Tibial nerve (tissue), 4 donors: ENCODE measurements at regions not wholly inside any gene's neighbourhood (a gene's known extent, or its start where the extent isn't known, plus 50 kb on each side); places are given as distances from the start of the nearest gene placed in this dataset.

Source experiments
- DNase-seq, 2 donors: peaks; one replicate each; pipeline ENCODE4 v3.0.0-alpha.2; 2019; ENCODE audit warnings: low spot score in 2 of 2
- H3K27ac ChIP-seq, 4 donors: fragments of 200-600 bp; sonication (generic) in 3 of 4; one replicate each; pipeline ENCODE4 v1.5.1; 2017 to 2019; ENCODE audit warnings: mild to moderate bottlenecking in 1 of 4
- H3K27me3 ChIP-seq, 2 donors: fragments of 200-600 bp; sonication (generic) in 1 of 2; one replicate each; pipeline versions ENCODE4 v1.5.1 to v1.6.0; 2017 to 2019
- H3K36me3 ChIP-seq, 3 donors: fragments of 200-600 bp; sonication (generic); one replicate each; pipeline ENCODE4 v1.5.1; 2018 to 2019
- H3K4me1 ChIP-seq, 4 donors: fragments of 200-600 bp; sonication (generic) in 3 of 4; one replicate each; pipeline ENCODE4 v1.5.1; 2017 to 2019
- H3K4me3 ChIP-seq, 4 donors: fragments of 200-600 bp; sonication (generic) in 3 of 4; one replicate each; pipeline ENCODE4 v1.5.1; 2017 to 2019; ENCODE audit warnings: mild to moderate bottlenecking in 1 of 4, moderate library complexity in 1 of 4
- H3K9me3 ChIP-seq, 4 donors: fragments of 200-600 bp; sonication (generic) in 3 of 4; one replicate each; pipeline ENCODE4 v1.5.1; 2017 to 2019
- CTCF ChIP-seq, 5 experiments: fragments of 200-600 bp in 3 of 5; fragments of 450-650 bp in 2 of 5; sonication (generic) in 3 of 5; IDR thresholded peaks; one replicate each; pipeline ENCODE4 v1.5.1; 2016 to 2019; ENCODE audit warnings: antibody characterized with exemption in 5 of 5, mild to moderate bottlenecking in 3 of 5, moderate library complexity in 2 of 5
- EP300 ChIP-seq, 2 donors: sonication (generic); formaldehyde crosslinking; IDR thresholded peaks; one replicate each; pipeline ENCODE4 v1.6.1; 2017; ENCODE audit warnings: antibody characterized with exemption in 2 of 2, mild to moderate bottlenecking in 1 of 2
- POLR2A ChIP-seq, 2 donors: fragments of 450-650 bp; IDR thresholded peaks; one replicate each; pipeline ENCODE4 v1.6.1; 2017; ENCODE audit warnings: antibody characterized with exemption in 2 of 2, mild to moderate bottlenecking in 2 of 2, moderate library complexity in 2 of 2
- WGBS, 2 donors: methylation state at CpG; one replicate each; pipeline ENCODE4 v1.1.5; 2018; 5-methylcytosine and 5-hydroxymethylcytosine counted together

GRCh38 chr17:70577456-70577855 is 408.1 kb downstream of the KCNJ2 start:
- WGBS, 2 donors: 96% methylated on average over 20 of the region's 20 CpGs
- Histone ChIP-seq H3K4me1 (no peaks in the 10 kb centered on the region), H3K27me3 (no peaks in the 10 kb centered on the region), H3K4me3 (no peak overlapping the region), H3K27ac (no peak overlapping the region), H3K36me3 (no peaks in the 10 kb centered on the region), H3K9me3 (no peaks in the 10 kb centered on the region)
- TF ChIP-seq EP300 (IDR thresholded peaks at IDR 0.05): no peak
- no peak for TF ChIP-seq POLR2A (IDR thresholded peaks at IDR 0.05)
- no peak for TF ChIP-seq CTCF (IDR thresholded peaks at IDR 0.05)
- DNase-seq: no peak

- TF ChIP-seq POLR2A (IDR thresholded peaks at IDR 0.05) (no peak), CTCF (IDR thresholded peaks at IDR 0.05) (no peak), EP300 (IDR thresholded peaks at IDR 0.05) (no peak)
- H3K27ac ChIP-seq: no peak overlapping the region
- DNase-seq: no peak
- H3K27me3 ChIP-seq: no peaks in the 10 kb centered on the region
- H3K36me3 ChIP-seq: no peaks in the 10 kb centered on the region
- H3K4me3 ChIP-seq: no peak overlapping the region
- WGBS, 2 donors: 82 to 83% methylated on average over 3 of the region's 3 CpGs
- peaks cover 0 to 5% (median 0%) of the 10 kb centered on the region in 4 donors for H3K9me3 ChIP-seq
- no peaks in the 10 kb centered on the region for H3K4me1 ChIP-seq
Measured at GRCh38 chr17:70581459-70581858, 412.1 kb downstream of the KCNJ2 start.

- H3K27me3 ChIP-seq: no peaks in the 10 kb centered on the region
- TF ChIP-seq EP300 (IDR thresholded peaks at IDR 0.05): no peak
- no peak for TF ChIP-seq CTCF (IDR thresholded peaks at IDR 0.05)
- TF ChIP-seq POLR2A (IDR thresholded peaks at IDR 0.05): no peak
- no peaks in the 10 kb centered on the region for H3K36me3 ChIP-seq
- H3K4me3 ChIP-seq: no peak overlapping the region
- DNase-seq: no peak
- H3K27ac ChIP-seq: no peak overlapping the region
- no peaks in the 10 kb centered on the region for H3K4me1 ChIP-seq
- peaks cover 0 to 5% (median 0%) of the 10 kb centered on the region in 4 donors for H3K9me3 ChIP-seq
- 31 to 34% methylated on average over 1 of the region's 1 CpG for WGBS, 2 donors
Measured at GRCh38 chr17:70582777-70583176, 413.4 kb downstream of the KCNJ2 start.

GRCh38 chr17:70584255-70584654 is 414.9 kb downstream of the KCNJ2 start:
- Histone ChIP-seq H3K27ac (no peak overlapping the region), H3K4me1 (no peaks in the 10 kb centered on the region)
- 82 to 90% methylated on average over 4 of the region's 4 CpGs for WGBS, 2 donors

GRCh38 chr17:70588003-70588402 is 418.7 kb downstream of the KCNJ2 start:
- Histone ChIP-seq H3K4me1 (no peaks in the 10 kb centered on the region), H3K9me3 (peaks cover 0 to 5% (median 0%) of the 10 kb centered on the region in 4 donors), H3K4me3 (no peak overlapping the region), H3K36me3 (no peaks in the 10 kb centered on the region), H3K27me3 (no peaks in the 10 kb centered on the region), H3K27ac (no peak overlapping the region)
- WGBS, 2 donors: 82 to 86% methylated on average over 2 of the region's 2 CpGs
- DNase-seq: no peak
- no peak for TF ChIP-seq CTCF (IDR thresholded peaks at IDR 0.05)

More at GRCh38 chr17:70584255-70584654, 414.9 kb downstream of the KCNJ2 start:
- Histone ChIP-seq H3K36me3 (no peaks in the 10 kb centered on the region), H3K9me3 (peaks cover 0 to 5% (median 0%) of the 10 kb centered on the region in 4 donors), H3K27me3 (no peaks in the 10 kb centered on the region), H3K4me3 (no peak overlapping the region)
- DNase-seq: no peak
- TF ChIP-seq POLR2A (IDR thresholded peaks at IDR 0.05): no peak
- no peak for TF ChIP-seq CTCF (IDR thresholded peaks at IDR 0.05)
- no peak for TF ChIP-seq EP300 (IDR thresholded peaks at IDR 0.05)
